NCI-H2029 (cell line): ENCODE measurements at regions not wholly inside any gene's neighbourhood (a gene's known extent, or its start where the extent isn't known, plus 50 kb on each side); places are given as distances from the start of the nearest gene placed in this dataset.
"Not testable (repeated sequence)": the region's sequence is repeated elsewhere in the genome, so short reads cannot be mapped to it uniquely, and the experiment has no call there.

Source experiments
- DNase-seq: peaks from one replicate; lab custom pipeline; 2025; lab: John Stamatoyannopoulos, UW

- not testable (repeated sequence) for DNase-seq
Observed at GRCh38 chr22:22756551-22757201, 112.3 kb downstream of the GGTLC2 start.

GRCh38 chr22:22758101-22758807 lies 113.8 kb downstream of the GGTLC2 start:
- DNase-seq: not testable (repeated sequence)

- DNase-seq: no peak
Observed at GRCh38 chr22:22759371-22759770, 115.0 kb downstream of the GGTLC2 start.

GRCh38 chr22:22759889-22760546 lies 115.6 kb downstream of the GGTLC2 start:
- no peak for DNase-seq

- DNase-seq: no peak
Observed at GRCh38 chr22:22761606-22761962, 117.2 kb downstream of the GGTLC2 start.

- no peak for DNase-seq
Observed at GRCh38 chr22:22761963-22762772, 117.8 kb downstream of the GGTLC2 start.

GRCh38 chr22:22763512-22763911 lies 119.1 kb downstream of the GGTLC2 start:
- DNase-seq: no peak

GRCh38 chr22:22764085-22764484 lies 119.7 kb downstream of the GGTLC2 start:
- DNase-seq: no peak

GRCh38 chr22:22767876-22768602 lies 119.6 kb upstream of the IGLL5 start:
- DNase-seq: no peak

- DNase-seq: no peak
Observed at GRCh38 chr22:22768885-22769284, 118.7 kb upstream of the IGLL5 start.

- no peak for DNase-seq
Observed at GRCh38 chr22:22769434-22770279, 118.0 kb upstream of the IGLL5 start.

- peak; percentile 10 for DNase-seq
Observed at GRCh38 chr22:22770280-22770871, 117.2 kb upstream of the IGLL5 start.

GRCh38 chr22:22770881-22771280 lies 116.7 kb upstream of the IGLL5 start:
- no peak for DNase-seq

- DNase-seq: no peak
Observed at GRCh38 chr22:22771696-22772377, 115.8 kb upstream of the IGLL5 start.

GRCh38 chr22:22772396-22772795 lies 115.2 kb upstream of the IGLL5 start:
- no peak for DNase-seq

- DNase-seq: no peak
Observed at GRCh38 chr22:22772883-22773282, 114.7 kb upstream of the IGLL5 start.

- DNase-seq: no peak
Observed at GRCh38 chr22:22773427-22773826, 114.2 kb upstream of the IGLL5 start.

GRCh38 chr22:22773979-22774604 lies 113.5 kb upstream of the IGLL5 start:
- peak; percentile 24 for DNase-seq

GRCh38 chr22:22774762-22775161 lies 112.9 kb upstream of the IGLL5 start:
- DNase-seq: not testable (repeated sequence)
